ENCODE measurements at regions not wholly inside any gene's neighbourhood (a gene's known extent, or its start where the extent isn't known, plus 50 kb on each side); places are given as distances from the start of the nearest gene placed in this dataset.

DNA sequence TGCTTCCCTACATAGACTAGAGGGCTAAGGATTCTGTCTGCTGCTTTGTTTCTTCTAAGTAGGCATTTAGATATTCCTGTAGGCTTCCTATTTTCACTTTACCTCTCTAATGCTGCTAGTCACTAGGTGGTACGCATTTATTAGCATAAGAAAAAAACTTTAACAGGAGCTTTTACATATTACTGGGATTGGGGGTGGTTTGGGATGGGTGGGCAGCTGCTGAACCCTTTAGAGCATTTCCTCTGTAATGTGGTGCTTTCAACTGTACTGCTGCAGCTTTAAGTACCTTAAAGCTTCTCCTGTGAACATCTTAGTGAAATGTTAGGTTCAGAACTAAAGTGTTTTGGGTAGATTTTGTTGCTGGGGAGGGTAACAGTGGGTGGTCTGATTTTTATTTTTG, 92.6 kb downstream of the ZNF486 start:
- no peak overlapping the region for H3K4me3 ChIP-seq (ENCODE audit: low read depth, low read length)
- intact Hi-C loops (cut with micrococcal nuclease; ENCODE audit: unreplicated experiment): no loop called here
- no peak overlapping the region for H3K4me3 Mint-ChIP-seq (ENCODE audit: unreplicated experiment)
- POLR2A ChIA-PET: no interaction called here
- no peaks in the 10 kb centered on the region for H3K4me1 ChIP-seq
- BruUV-seq (replicated peaks): no TSS peak
- no peak overlapping the region for H3K27ac Mint-ChIP-seq (ENCODE audit: unreplicated experiment)
- peaks cover 13% of the 10 kb centered on the region for H3K9me3 Mint-ChIP-seq (ENCODE audit: unreplicated experiment)
- no peaks in the 10 kb centered on the region for H3K36me3 ChIP-seq (ENCODE audit: control insufficient read depth, insufficient read depth, low read length)
- no peaks in the 10 kb centered on the region for H3K27me3 Mint-ChIP-seq (ENCODE audit: insufficient read depth, unreplicated experiment)
- TF ChIP-seq CTCF (IDR thresholded peaks at IDR 0.05; ENCODE audit: insufficient read depth in 1 of 2, low read depth in 1 of 2, low read length in 1 of 2, severe bottlenecking in 1 of 2, unreplicated experiment in 1 of 2): no peak
- DNase-seq: no peak
- no peaks in the 10 kb centered on the region for H3K36me3 Mint-ChIP-seq (ENCODE audit: insufficient read depth, unreplicated experiment)
- H3K9me3 ChIP-seq: no peaks in the 10 kb centered on the region
- CTCF ChIA-PET: no interaction called here
- no peaks in the 10 kb centered on the region for H3K4me1 Mint-ChIP-seq (ENCODE audit: low read depth, unreplicated experiment)
- no peaks in the 10 kb centered on the region for H3K27me3 ChIP-seq (replicated peaks; ENCODE audit: control insufficient read depth, insufficient read depth, low read length)

- ChIA-PET POLR2A (no interaction called here), CTCF (no interaction called here)
- no peak overlapping the region for H3K4me3 Mint-ChIP-seq (ENCODE audit: unreplicated experiment)
- no peaks in the 10 kb centered on the region for H3K4me1 Mint-ChIP-seq (ENCODE audit: low read depth, unreplicated experiment)
- intact Hi-C loops (cut with micrococcal nuclease; ENCODE audit: unreplicated experiment): no loop called here
- no peak for DNase-seq
- Histone ChIP-seq H3K4me3 (ENCODE audit: low read depth, low read length) (no peak overlapping the region), H3K9me3 (no peaks in the 10 kb centered on the region), H3K4me1 (no peaks in the 10 kb centered on the region), H3K36me3 (ENCODE audit: control insufficient read depth, insufficient read depth, low read length) (no peaks in the 10 kb centered on the region), H3K27me3 (replicated peaks; ENCODE audit: control insufficient read depth, insufficient read depth, low read length) (no peaks in the 10 kb centered on the region)
- BruUV-seq (replicated peaks): no TSS peak
- TF ChIP-seq CTCF (IDR thresholded peaks at IDR 0.05; ENCODE audit: insufficient read depth in 1 of 2, low read depth in 1 of 2, low read length in 1 of 2, severe bottlenecking in 1 of 2, unreplicated experiment in 1 of 2): no peak
- no peak overlapping the region for H3K27ac Mint-ChIP-seq (ENCODE audit: unreplicated experiment)
- H3K36me3 Mint-ChIP-seq (ENCODE audit: insufficient read depth, unreplicated experiment): no peaks in the 10 kb centered on the region
- H3K9me3 Mint-ChIP-seq (ENCODE audit: unreplicated experiment): peaks cover 13% of the 10 kb centered on the region
- H3K27me3 Mint-ChIP-seq (ENCODE audit: insufficient read depth, unreplicated experiment): no peaks in the 10 kb centered on the region
Observed at GRCh38 chr19:20256606-20257005, 89.6 kb downstream of the ZNF486 start.

DNA sequence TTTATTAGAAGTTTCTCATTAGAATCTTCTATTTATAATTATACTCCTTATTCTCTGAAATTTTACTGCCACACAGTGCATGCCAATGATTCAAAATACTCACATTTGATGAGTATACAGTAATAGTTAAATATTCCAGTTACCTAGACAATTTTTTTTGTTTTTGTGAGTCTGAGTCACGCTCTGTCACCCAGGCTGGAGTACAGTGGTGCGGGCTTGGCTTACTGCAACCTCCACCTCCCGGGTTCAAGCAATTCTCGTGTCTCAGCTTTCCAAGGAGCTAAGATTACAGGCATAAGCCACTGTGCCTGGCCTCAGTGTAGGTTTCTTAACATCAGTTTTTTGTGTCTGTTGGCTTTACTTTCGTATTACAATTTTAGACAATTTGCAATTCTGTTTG, 87.1 kb downstream of the ZNF486 start:
- Histone ChIP-seq H3K4me3 (ENCODE audit: low read depth, low read length) (no peak overlapping the region), H3K4me1 (no peaks in the 10 kb centered on the region), H3K27me3 (replicated peaks; ENCODE audit: control insufficient read depth, insufficient read depth, low read length) (no peaks in the 10 kb centered on the region), H3K9me3 (no peaks in the 10 kb centered on the region), H3K36me3 (ENCODE audit: control insufficient read depth, insufficient read depth, low read length) (no peaks in the 10 kb centered on the region)
- no TSS peak for BruUV-seq (replicated peaks)
- no peak overlapping the region for H3K27ac Mint-ChIP-seq (ENCODE audit: unreplicated experiment)
- peaks cover 21% of the 10 kb centered on the region for H3K9me3 Mint-ChIP-seq (ENCODE audit: unreplicated experiment)
- no peaks in the 10 kb centered on the region for H3K4me1 Mint-ChIP-seq (ENCODE audit: low read depth, unreplicated experiment)
- no peak for DNase-seq
- no peaks in the 10 kb centered on the region for H3K27me3 Mint-ChIP-seq (ENCODE audit: insufficient read depth, unreplicated experiment)
- no peak for TF ChIP-seq CTCF (IDR thresholded peaks at IDR 0.05; ENCODE audit: insufficient read depth in 1 of 2, low read depth in 1 of 2, low read length in 1 of 2, severe bottlenecking in 1 of 2, unreplicated experiment in 1 of 2)
- CTCF ChIA-PET: no interaction called here
- no peak overlapping the region for H3K4me3 Mint-ChIP-seq (ENCODE audit: unreplicated experiment)
- POLR2A ChIA-PET: no interaction called here
- H3K36me3 Mint-ChIP-seq (ENCODE audit: insufficient read depth, unreplicated experiment): no peaks in the 10 kb centered on the region
- intact Hi-C loops (cut with micrococcal nuclease; ENCODE audit: unreplicated experiment): no loop called here

All from Caco-2 (cell line).